SK-N-SH (cell line): ENCODE measurements at regions not wholly inside any gene's neighbourhood (a gene's known extent, or its start where the extent isn't known, plus 50 kb on each side); places are given as distances from the start of the nearest gene placed in this dataset.
A peak's percentile ranks its signal among the peaks of the same experiment; 100 is the strongest.

ENCODE experiments used
- CTCF ChIP-seq: fragments of 200-600 bp; sonication (generic); IDR thresholded peaks from 2 replicates; pipeline ENCODE4 v1.6.1; 2017; ENCODE audit warnings: antibody characterized with exemption, mild to moderate bottlenecking, moderate library complexity
- EP300 ChIP-seq, 2 experiments: IDR thresholded peaks; 2 replicates each; pipeline versions ENCODE4 v1.4.0 to v1.6.1; 2012; ENCODE audit warnings: borderline replicate concordance in 1 of 2, low read depth in 1 of 2, low read length in 1 of 2
- PBX3 ChIP-seq: IDR thresholded peaks from 2 replicates; pipeline ENCODE4; 2012
- RAD21 ChIP-seq: IDR thresholded peaks from 2 replicates; pipeline ENCODE4 v1.6.1; 2012; ENCODE audit warnings: mild to moderate bottlenecking, low read length
- REST ChIP-seq: IDR thresholded peaks from 2 replicates; pipeline ENCODE4 v1.6.1; 2012; ENCODE audit warnings: mild to moderate bottlenecking, low read depth, low read length, moderate library complexity
- RXRA ChIP-seq: IDR thresholded peaks from 2 replicates; pipeline ENCODE4 v1.4.0; 2012; ENCODE audit warnings: low read depth, mild to moderate bottlenecking, borderline replicate concordance

GRCh38 chr3:104069114-104069513 is 1297.6 kb upstream of the ALCAM start:
- TF ChIP-seq RAD21: no peak
- no peak for TF ChIP-seq CTCF
- TF ChIP-seq EP300 (IDR thresholded peaks at IDR 0.05; ENCODE audit: borderline replicate concordance in 1 of 2, low read depth in 1 of 2, low read length in 1 of 2): no peak
- TF ChIP-seq RXRA: no peak
- peak; percentile 47; the same call in 1 of the 2 replicates for TF ChIP-seq PBX3
- no peak for TF ChIP-seq REST
